DND-41 (cell line): ENCODE measurements at regions not wholly inside any gene's neighbourhood (a gene's known extent, or its start where the extent isn't known, plus 50 kb on each side); places are given as distances from the start of the nearest gene placed in this dataset.
A peak's percentile ranks its signal among the peaks of the same experiment; 100 is the strongest.

ENCODE experiments used
- ATAC-seq: fragments of 200-7000 bp; cut with Tn5 transposase; 3 replicates; pipeline ENCODE4 v1.9.1; 2021; ENCODE audit warnings: low read depth; ENCODE audit not compliant: insufficient read depth
- DNase-seq: peaks from one replicate; pipeline ENCODE4 v3.0.0-alpha.2; 2020
- H2AFZ ChIP-seq: 2 replicates; pipeline ENCODE4 v1.6.0; 2012; ENCODE audit warnings: low read depth, low read length
- H3K27ac ChIP-seq: 2 replicates; pipeline ENCODE4 v1.5.1; 2012; ENCODE audit warnings: low read length, inconsistent platforms
- H3K27me3 ChIP-seq: fragments of 200-600 bp; sonication (generic); 2 replicates; pipeline ENCODE4 v1.6.0; 2012; ENCODE audit warnings: low read length, mild to moderate bottlenecking, inconsistent platforms; ENCODE audit not compliant: insufficient read depth, poor library complexity
- H3K36me3 ChIP-seq: 2 replicates; pipeline ENCODE4 v1.5.1; 2012; ENCODE audit warnings: low read length, inconsistent platforms; ENCODE audit not compliant: insufficient read depth
- H3K4me1 ChIP-seq: 2 replicates; pipeline ENCODE4 v1.5.1; 2012; ENCODE audit warnings: mild to moderate bottlenecking, low read length; ENCODE audit not compliant: insufficient read depth
- H3K4me2 ChIP-seq: 2 replicates; pipeline ENCODE4 v1.6.0; 2012; ENCODE audit warnings: mild to moderate bottlenecking, moderate library complexity, low read length, inconsistent platforms; ENCODE audit not compliant: insufficient read depth
- H3K4me3 ChIP-seq, 2 experiments: fragments of 200-600 bp in 1 of 2; shearing (Covaris generic) in 1 of 2; 2 replicates each; pipeline ENCODE4 v1.5.1; 2012 to 2016; ENCODE audit warnings: inconsistent platforms in 2 of 2, low read length in 2 of 2, mild to moderate bottlenecking in 2 of 2, low read depth in 1 of 2, moderate library complexity in 1 of 2
- H3K79me2 ChIP-seq: 2 replicates; pipeline ENCODE4 v1.6.0; 2012; ENCODE audit warnings: low read length, inconsistent platforms; ENCODE audit not compliant: insufficient read depth
- H3K9ac ChIP-seq: 2 replicates; pipeline ENCODE4 v1.6.0; 2012; ENCODE audit warnings: low read depth, mild to moderate bottlenecking, inconsistent platforms, low read length, moderate library complexity
- H3K9me3 ChIP-seq: 2 replicates; pipeline ENCODE4 v1.5.1; 2012; ENCODE audit warnings: low read length, moderate library complexity, mild to moderate bottlenecking, inconsistent platforms; ENCODE audit not compliant: insufficient read depth, severe bottlenecking
- H4K20me1 ChIP-seq: 2 replicates; pipeline ENCODE4 v1.6.0; 2012; ENCODE audit warnings: low read length; ENCODE audit not compliant: insufficient read depth
- EZH2 ChIP-seq: IDR thresholded peaks from 3 replicates; pipeline ENCODE4 v1.6.1; 2012; ENCODE audit warnings: borderline replicate concordance, low read depth, mild to moderate bottlenecking, moderate library complexity, low read length, inconsistent platforms; ENCODE audit not compliant: severe bottlenecking
- TF ChIP-seq, protein P1 (sequence below): IDR thresholded peaks from 2 replicates; pipeline ENCODE4 v1.5.1; 2012; ENCODE audit warnings: borderline replicate concordance, low read length, moderate library complexity, mild to moderate bottlenecking; ENCODE audit not compliant: poor library complexity, severe bottlenecking; ENCODE audit errors: extremely low read depth

DNA sequence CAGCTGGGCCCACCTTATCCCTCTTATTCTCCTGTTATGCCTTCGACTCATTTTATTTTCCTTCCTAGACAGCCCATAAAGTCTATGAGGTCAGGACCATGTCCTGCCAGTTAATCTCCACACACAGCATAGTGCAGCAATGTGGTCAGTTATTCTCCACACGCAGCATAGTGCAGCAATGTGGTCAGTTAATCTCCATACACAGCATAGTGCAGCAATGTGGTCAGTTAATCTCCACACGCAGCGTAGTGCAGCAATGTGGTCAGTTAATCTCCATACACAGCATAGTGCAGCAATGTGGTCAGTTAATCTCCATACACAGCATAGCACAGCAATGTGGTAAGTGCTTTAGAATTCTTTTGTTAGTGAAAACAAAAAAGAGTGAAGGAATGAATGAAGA is 77.8 kb downstream of the TEX36 start:
- TF ChIP-seq EZH2: no peak
- TF ChIP-seq, protein P1, sequence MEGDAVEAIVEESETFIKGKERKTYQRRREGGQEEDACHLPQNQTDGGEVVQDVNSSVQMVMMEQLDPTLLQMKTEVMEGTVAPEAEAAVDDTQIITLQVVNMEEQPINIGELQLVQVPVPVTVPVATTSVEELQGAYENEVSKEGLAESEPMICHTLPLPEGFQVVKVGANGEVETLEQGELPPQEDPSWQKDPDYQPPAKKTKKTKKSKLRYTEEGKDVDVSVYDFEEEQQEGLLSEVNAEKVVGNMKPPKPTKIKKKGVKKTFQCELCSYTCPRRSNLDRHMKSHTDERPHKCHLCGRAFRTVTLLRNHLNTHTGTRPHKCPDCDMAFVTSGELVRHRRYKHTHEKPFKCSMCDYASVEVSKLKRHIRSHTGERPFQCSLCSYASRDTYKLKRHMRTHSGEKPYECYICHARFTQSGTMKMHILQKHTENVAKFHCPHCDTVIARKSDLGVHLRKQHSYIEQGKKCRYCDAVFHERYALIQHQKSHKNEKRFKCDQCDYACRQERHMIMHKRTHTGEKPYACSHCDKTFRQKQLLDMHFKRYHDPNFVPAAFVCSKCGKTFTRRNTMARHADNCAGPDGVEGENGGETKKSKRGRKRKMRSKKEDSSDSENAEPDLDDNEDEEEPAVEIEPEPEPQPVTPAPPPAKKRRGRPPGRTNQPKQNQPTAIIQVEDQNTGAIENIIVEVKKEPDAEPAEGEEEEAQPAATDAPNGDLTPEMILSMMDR: no peak
- no peak for DNase-seq

DNA sequence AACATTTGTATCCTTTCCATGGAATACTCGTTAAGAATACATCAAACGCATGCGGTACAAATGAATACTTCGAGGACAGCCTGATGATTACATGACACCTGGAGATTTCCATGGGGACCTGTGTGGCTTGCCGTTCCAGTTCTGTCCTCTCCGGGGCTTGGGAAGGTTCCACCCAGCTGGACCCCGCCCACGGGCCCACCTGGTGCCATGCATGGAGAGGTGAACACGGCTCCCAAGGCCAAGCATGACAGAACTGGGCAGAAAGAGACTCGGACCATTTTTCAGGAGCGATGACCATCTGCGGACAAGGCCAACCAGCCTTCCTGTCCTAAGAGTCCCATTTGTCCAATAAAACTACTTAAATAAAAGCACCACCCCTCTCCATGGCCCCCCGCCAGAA is 80.1 kb downstream of the TEX36 start:
- no peak for ATAC-seq
- H3K36me3 ChIP-seq: no peaks in the 10 kb centered on the region
- no peak overlapping the region for H3K4me2 ChIP-seq
- no peak for TF ChIP-seq EZH2
- TF ChIP-seq, protein P1: no peak
- H3K27me3 ChIP-seq: no peaks in the 10 kb centered on the region
- H3K4me3 ChIP-seq: no peak overlapping the region
- H3K4me1 ChIP-seq: no peaks in the 10 kb centered on the region
- H3K27ac ChIP-seq: no peak overlapping the region
- no peak overlapping the region for H2AFZ ChIP-seq
- DNase-seq: no peak
- no peaks in the 10 kb centered on the region for H3K9me3 ChIP-seq
- no peaks in the 10 kb centered on the region for H4K20me1 ChIP-seq
- H3K9ac ChIP-seq: no peak overlapping the region
- H3K79me2 ChIP-seq: no peaks in the 10 kb centered on the region

More for the DNA sequence above, 77.8 kb downstream of the TEX36 start:
- Histone ChIP-seq H3K27ac (no peak overlapping the region), H4K20me1 (no peaks in the 10 kb centered on the region), H3K4me1 (no peaks in the 10 kb centered on the region), H3K36me3 (no peaks in the 10 kb centered on the region), H3K9me3 (no peaks in the 10 kb centered on the region), H3K9ac (no peak overlapping the region), H3K4me2 (no peak overlapping the region), H3K27me3 (no peaks in the 10 kb centered on the region), H2AFZ (no peak overlapping the region), H3K4me3 (no peak overlapping the region), H3K79me2 (no peaks in the 10 kb centered on the region)
- no peak for ATAC-seq

DNA sequence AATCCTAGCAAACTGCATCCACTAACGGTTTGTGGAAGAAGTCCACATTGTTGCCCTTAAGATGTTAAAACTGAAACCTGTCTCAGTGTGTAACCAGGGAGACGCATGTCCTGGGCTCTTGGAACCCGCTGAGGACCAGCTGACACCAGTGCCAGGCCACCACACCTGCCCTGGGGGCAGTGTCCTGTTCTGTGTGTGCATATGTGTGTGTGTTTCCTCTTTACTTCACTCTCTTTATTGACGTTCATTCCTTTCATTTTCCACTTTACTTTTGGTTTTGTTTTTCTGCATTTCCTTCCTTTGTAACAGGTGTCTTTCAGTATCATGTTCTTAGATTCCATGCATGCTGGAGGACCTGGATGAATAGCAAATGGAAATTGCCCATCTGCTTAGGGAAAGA is 83.8 kb downstream of the TEX36 start:
- no peaks in the 10 kb centered on the region for H3K36me3 ChIP-seq
- DNase-seq (peak; percentile 5), ATAC-seq (peak; percentile 40; the same call in 1 of the 3 replicates)
- H3K79me2 ChIP-seq: no peaks in the 10 kb centered on the region
- H3K4me3 ChIP-seq: no peak overlapping the region
- no peak overlapping the region for H3K9ac ChIP-seq
- H4K20me1 ChIP-seq: no peaks in the 10 kb centered on the region
- H3K27ac ChIP-seq: no peak overlapping the region
- no peaks in the 10 kb centered on the region for H3K4me1 ChIP-seq
- H3K27me3 ChIP-seq: no peaks in the 10 kb centered on the region
- no peaks in the 10 kb centered on the region for H3K9me3 ChIP-seq
- no peak overlapping the region for H2AFZ ChIP-seq
- TF ChIP-seq, protein P1: no peak
- no peak for TF ChIP-seq EZH2
- no peak overlapping the region for H3K4me2 ChIP-seq

DNA sequence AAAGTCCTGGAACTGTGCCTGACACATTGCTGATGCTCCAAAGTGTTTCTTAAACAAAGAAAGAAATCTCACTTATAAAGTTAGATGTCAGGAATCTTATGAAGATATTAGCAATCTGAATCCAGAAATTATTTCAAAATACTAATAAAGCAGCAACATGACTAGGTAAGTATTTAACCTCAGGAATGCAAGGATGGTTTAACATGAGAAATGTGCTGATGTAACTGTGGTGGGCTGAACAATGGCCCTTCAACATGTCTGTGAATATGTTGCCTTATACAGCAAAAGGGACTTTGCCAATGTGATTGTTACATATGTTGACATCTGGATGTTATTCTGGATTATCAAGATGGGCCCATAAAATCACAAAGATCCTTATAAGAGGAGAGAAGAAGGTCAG is 87.1 kb downstream of the TEX36 start:
- TF ChIP-seq, protein P1: no peak
- TF ChIP-seq EZH2: no peak
- Histone ChIP-seq H3K36me3 (no peaks in the 10 kb centered on the region), H3K4me3 (no peak overlapping the region), H3K4me2 (no peak overlapping the region), H3K9me3 (no peaks in the 10 kb centered on the region), H3K79me2 (no peaks in the 10 kb centered on the region), H3K27ac (no peak overlapping the region), H4K20me1 (no peaks in the 10 kb centered on the region), H3K27me3 (no peaks in the 10 kb centered on the region), H2AFZ (no peak overlapping the region), H3K9ac (no peak overlapping the region), H3K4me1 (no peaks in the 10 kb centered on the region)
- DNase-seq (no peak), ATAC-seq (no peak)
